ENCODE measurements at regions not wholly inside any gene's neighbourhood (a gene's known extent, or its start where the extent isn't known, plus 50 kb on each side); places are given as distances from the start of the nearest gene placed in this dataset.

DNA sequence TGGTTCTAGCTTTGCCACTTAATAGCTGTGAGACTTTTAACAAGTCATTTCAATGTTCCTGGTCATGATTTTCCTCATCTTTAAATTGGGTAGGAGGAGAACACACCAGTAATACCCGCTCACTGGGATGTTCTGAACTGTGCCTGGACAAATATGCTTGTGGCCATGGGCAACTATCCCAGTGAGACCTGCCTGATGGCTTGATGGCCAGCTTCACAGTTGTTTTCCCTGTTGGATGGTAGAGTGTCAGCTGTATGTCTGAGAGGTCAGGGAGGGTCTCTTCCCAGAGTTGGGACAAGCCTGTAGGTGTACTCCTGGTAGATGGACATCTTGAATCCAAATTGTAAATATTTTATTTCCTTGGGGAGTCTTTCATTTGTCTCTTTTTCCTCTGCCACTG lies 92.5 kb upstream of the PFN2 start:
- Histone ChIP-seq H3K27ac (replicated peaks in 1 of 4) (peak overlapping the region in 3 of 4 donors; percentile 62 to 63 (median 62)), H3K9me3 (no peaks in the 10 kb centered on the region), H3K27me3 (no peaks in the 10 kb centered on the region), H3K4me3 (no peak overlapping the region), H3K36me3 (no peaks in the 10 kb centered on the region), H3K4me1 (peaks cover 8 to 23% (median 13%) of the 10 kb centered on the region in 4 donors)
- WGBS: 86% methylated on average over 1 of the region's 1 CpG
- TF ChIP-seq EP300 (IDR thresholded peaks at IDR 0.05) (no peak), POLR2AphosphoS5 (IDR thresholded peaks at IDR 0.05) (no peak), POLR2A (IDR thresholded peaks at IDR 0.05; ENCODE audit: low read depth) (no peak)
- TF ChIP-seq, protein P1, sequence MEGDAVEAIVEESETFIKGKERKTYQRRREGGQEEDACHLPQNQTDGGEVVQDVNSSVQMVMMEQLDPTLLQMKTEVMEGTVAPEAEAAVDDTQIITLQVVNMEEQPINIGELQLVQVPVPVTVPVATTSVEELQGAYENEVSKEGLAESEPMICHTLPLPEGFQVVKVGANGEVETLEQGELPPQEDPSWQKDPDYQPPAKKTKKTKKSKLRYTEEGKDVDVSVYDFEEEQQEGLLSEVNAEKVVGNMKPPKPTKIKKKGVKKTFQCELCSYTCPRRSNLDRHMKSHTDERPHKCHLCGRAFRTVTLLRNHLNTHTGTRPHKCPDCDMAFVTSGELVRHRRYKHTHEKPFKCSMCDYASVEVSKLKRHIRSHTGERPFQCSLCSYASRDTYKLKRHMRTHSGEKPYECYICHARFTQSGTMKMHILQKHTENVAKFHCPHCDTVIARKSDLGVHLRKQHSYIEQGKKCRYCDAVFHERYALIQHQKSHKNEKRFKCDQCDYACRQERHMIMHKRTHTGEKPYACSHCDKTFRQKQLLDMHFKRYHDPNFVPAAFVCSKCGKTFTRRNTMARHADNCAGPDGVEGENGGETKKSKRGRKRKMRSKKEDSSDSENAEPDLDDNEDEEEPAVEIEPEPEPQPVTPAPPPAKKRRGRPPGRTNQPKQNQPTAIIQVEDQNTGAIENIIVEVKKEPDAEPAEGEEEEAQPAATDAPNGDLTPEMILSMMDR (IDR thresholded peaks at IDR 0.05): no peak
- intact Hi-C loops (cut with DNase I): no loop called here
- DNase-seq (ENCODE audit: extremely low spot score): peak; percentile 37

DNA sequence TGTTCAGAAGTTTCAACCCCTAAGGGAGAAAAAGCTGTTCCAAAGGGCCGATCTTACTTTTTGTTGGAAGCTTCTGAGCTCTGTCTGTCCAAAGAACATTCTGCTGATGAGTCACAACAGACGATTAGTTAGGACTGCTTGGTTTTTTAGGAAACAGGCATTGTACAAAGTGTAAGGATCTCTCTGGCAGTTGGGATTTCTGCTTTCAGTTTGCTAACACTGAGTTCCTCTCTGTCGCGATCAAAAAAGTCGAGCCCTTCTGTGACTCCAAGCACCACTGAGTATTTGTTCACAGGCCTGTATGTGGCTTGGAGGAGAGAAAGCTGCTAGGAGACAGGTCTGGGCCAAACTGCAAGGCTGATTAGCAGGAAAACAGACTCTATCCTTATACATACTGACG lies 91.8 kb upstream of the PFN2 start:
- peak overlapping the region; percentile 8 to 47 (median 26) for H3K4me3 ChIP-seq
- intact Hi-C loops (cut with DNase I): no loop called here

DNA sequence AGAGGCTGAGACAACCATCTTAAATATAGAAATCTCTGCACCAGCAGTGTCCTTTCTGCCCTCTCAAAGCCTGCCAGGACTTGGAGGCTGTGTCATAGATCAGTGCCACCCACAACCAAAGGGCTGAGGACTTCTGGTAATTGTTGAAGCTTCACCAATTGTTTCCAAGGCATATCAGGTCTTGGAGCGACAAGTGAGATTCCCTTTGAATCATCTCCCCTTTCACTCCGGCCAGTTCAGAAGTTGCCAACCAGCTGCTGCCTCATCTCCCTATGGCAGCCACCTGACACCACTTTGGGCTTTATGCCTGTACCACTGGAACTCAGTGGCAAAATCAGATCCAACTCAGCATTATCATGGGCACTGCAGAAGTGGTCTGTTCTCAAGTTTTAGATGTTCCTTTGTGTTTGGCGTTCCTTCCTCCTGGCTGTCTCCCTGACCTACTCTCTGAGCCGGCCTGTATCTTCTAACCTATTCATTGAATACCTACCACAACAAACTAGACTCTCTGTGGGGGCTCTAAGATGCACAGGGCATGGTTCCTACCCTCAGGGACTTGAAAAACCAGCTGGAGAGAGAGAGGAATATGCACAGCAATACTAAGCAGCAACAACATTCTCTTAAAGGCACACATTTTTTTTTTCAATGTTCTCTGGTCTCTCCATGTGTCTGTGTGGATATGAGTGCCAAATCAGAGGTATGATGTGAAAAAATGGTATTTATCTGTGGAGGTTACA lies 90.8 kb upstream of the PFN2 start:
- peak overlapping the region in 1 of 4 donors; percentile 63 for H3K27ac ChIP-seq (replicated peaks in 1 of 4)
- peak; percentile 88 for DNase-seq (ENCODE audit: extremely low spot score)
- intact Hi-C loops (cut with DNase I): no loop called here
- H3K4me3 ChIP-seq: no peak overlapping the region
- no peaks in the 10 kb centered on the region for H3K36me3 ChIP-seq
- TF ChIP-seq POLR2A (IDR thresholded peaks at IDR 0.05; ENCODE audit: low read depth) (no peak), EP300 (IDR thresholded peaks at IDR 0.05) (no peak), POLR2AphosphoS5 (IDR thresholded peaks at IDR 0.05) (no peak)
- TF ChIP-seq, protein P1 (IDR thresholded peaks at IDR 0.05): no peak
- no peaks in the 10 kb centered on the region for H3K27me3 ChIP-seq
- WGBS: 95% methylated on average over 4 of the region's 4 CpGs
- no peaks in the 10 kb centered on the region for H3K9me3 ChIP-seq
- H3K4me1 ChIP-seq: peaks cover 8 to 23% (median 13%) of the 10 kb centered on the region in 4 donors

More for the DNA sequence above, 91.8 kb upstream of the PFN2 start:
- Histone ChIP-seq H3K27me3 (no peaks in the 10 kb centered on the region), H3K36me3 (no peaks in the 10 kb centered on the region), H3K4me1 (peaks cover 8 to 23% (median 13%) of the 10 kb centered on the region in 4 donors), H3K9me3 (no peaks in the 10 kb centered on the region), H3K27ac (replicated peaks in 1 of 4) (peak overlapping the region; percentile 62 to 71 (median 62))
- TF ChIP-seq, protein P1 (IDR thresholded peaks at IDR 0.05): no peak
- no peak for TF ChIP-seq POLR2A (IDR thresholded peaks at IDR 0.05; ENCODE audit: low read depth)
- TF ChIP-seq POLR2AphosphoS5 (IDR thresholded peaks at IDR 0.05): no peak
- TF ChIP-seq EP300 (IDR thresholded peaks at IDR 0.05): no peak
- peak; percentile 64 for DNase-seq (ENCODE audit: extremely low spot score)
- WGBS: 21% methylated on average over 6 of the region's 6 CpGs

DNA sequence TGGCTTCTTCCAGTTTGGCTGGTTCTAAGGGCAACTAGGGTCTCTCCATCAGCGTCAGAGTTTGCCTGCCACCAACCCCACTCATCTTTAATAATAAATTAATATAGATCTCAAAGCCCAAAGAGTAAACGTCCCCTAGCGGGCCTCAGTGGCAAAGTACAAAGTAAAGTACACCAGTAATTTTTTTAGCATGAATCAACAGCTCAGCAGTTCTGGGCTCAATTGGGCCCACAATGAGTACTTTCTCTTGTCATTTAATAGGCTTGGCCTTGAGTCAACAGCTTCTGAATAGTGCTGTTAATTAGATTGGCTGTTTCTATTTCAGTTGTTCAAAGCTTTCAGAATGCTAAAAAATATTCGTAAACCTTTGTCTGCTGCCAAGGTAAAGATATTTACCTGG lies 89.0 kb upstream of the PFN2 start:
- Histone ChIP-seq H3K4me3 (no peak overlapping the region), H3K9me3 (no peaks in the 10 kb centered on the region), H3K27me3 (no peaks in the 10 kb centered on the region), H3K27ac (replicated peaks in 1 of 4) (no peak overlapping the region), H3K36me3 (no peaks in the 10 kb centered on the region), H3K4me1 (peaks cover 8 to 23% (median 13%) of the 10 kb centered on the region in 4 donors)
- WGBS: 88% methylated on average over 4 of the region's 4 CpGs
- intact Hi-C loops (cut with DNase I): no loop called here
- no peak for TF ChIP-seq EP300 (IDR thresholded peaks at IDR 0.05)
- no peak for TF ChIP-seq POLR2AphosphoS5 (IDR thresholded peaks at IDR 0.05)
- TF ChIP-seq, protein P1 (IDR thresholded peaks at IDR 0.05): no peak
- no peak for TF ChIP-seq POLR2A (IDR thresholded peaks at IDR 0.05; ENCODE audit: low read depth)
- peak; percentile 47 for DNase-seq (ENCODE audit: extremely low spot score)
